ENCODE measurements at regions not wholly inside any gene's neighbourhood (a gene's known extent, or its start where the extent isn't known, plus 50 kb on each side); places are given as distances from the start of the nearest gene placed in this dataset.

GRCh38 chr11:112852143-112852866, 108.9 kb upstream of the NCAM1 start:
- no peak for DNase-seq (ENCODE audit: low read depth, low spot score)

GRCh38 chr11:112856133-112856532, 105.1 kb upstream of the NCAM1 start:
- DNase-seq (ENCODE audit: low read depth, low spot score), result no peak

GRCh38 chr11:112856591-112856990, 104.6 kb upstream of the NCAM1 start:
- DNase-seq (ENCODE audit: low read depth, low spot score), result no peak

GRCh38 chr11:112858289-112859023, 102.8 kb upstream of the NCAM1 start:
- no peak for DNase-seq (ENCODE audit: low read depth, low spot score)

GRCh38 chr11:112859787-112860186, 101.4 kb upstream of the NCAM1 start:
- no peak for DNase-seq (ENCODE audit: low read depth, low spot score)

GRCh38 chr11:112861356-112861755, 99.9 kb upstream of the NCAM1 start:
- DNase-seq (ENCODE audit: low read depth, low spot score), result no peak

GRCh38 chr11:112863305-112863704, 97.9 kb upstream of the NCAM1 start:
- DNase-seq (ENCODE audit: low read depth, low spot score), result no peak

GRCh38 chr11:112864672-112865071, 96.5 kb upstream of the NCAM1 start:
- DNase-seq (ENCODE audit: low read depth, low spot score), result no peak

GRCh38 chr11:112871909-112872500, 89.2 kb upstream of the NCAM1 start:
- no peak for DNase-seq (ENCODE audit: low read depth, low spot score)

GRCh38 chr11:112874980-112875379, 86.2 kb upstream of the NCAM1 start:
- DNase-seq (ENCODE audit: low read depth, low spot score), result no peak

- DNase-seq (ENCODE audit: low read depth, low spot score), result peak; percentile 65
These were observed 83.6 kb upstream of the NCAM1 start for GRCh38 chr11:112877581-112877980.

GRCh38 chr11:112878033-112878601, 83.1 kb upstream of the NCAM1 start:
- peak; percentile 9 for DNase-seq (ENCODE audit: low read depth, low spot score)

- no peak for DNase-seq (ENCODE audit: low read depth, low spot score)
These were observed 80.7 kb upstream of the NCAM1 start for GRCh38 chr11:112880495-112880894.

GRCh38 chr11:112881461-112881860, 79.8 kb upstream of the NCAM1 start:
- peak; percentile 70 for DNase-seq (ENCODE audit: low read depth, low spot score)

GRCh38 chr11:112882494-112883381, 78.5 kb upstream of the NCAM1 start:
- DNase-seq (ENCODE audit: low read depth, low spot score), result no peak

- DNase-seq (ENCODE audit: low read depth, low spot score), result no peak
These were observed 77.0 kb upstream of the NCAM1 start for GRCh38 chr11:112884012-112884767.

GRCh38 chr11:112885744-112886433, 75.3 kb upstream of the NCAM1 start:
- DNase-seq (ENCODE audit: low read depth, low spot score), result no peak

- no peak for DNase-seq (ENCODE audit: low read depth, low spot score)
These were observed 74.5 kb upstream of the NCAM1 start for GRCh38 chr11:112886434-112887370.

- DNase-seq (ENCODE audit: low read depth, low spot score), result no peak
These were observed 71.8 kb upstream of the NCAM1 start for GRCh38 chr11:112889446-112889845.

Measured in ELF-1 (cell line).